Caco-2 (cell line): ENCODE measurements at regions not wholly inside any gene's neighbourhood (a gene's known extent, or its start where the extent isn't known, plus 50 kb on each side); places are given as distances from the start of the nearest gene placed in this dataset.

Experiments used
- BruUV-seq: library from RNA; stranded (reverse); fragments of 400-500 nt; replicated peaks from 2 replicates; lab custom pipeline; 2021; lab: Mats Ljungman, UMichigan
- CTCF ChIA-PET: fragments of 300-600 bp; sonication (Branson Sonifier 250); formaldehyde crosslinking; loops from one replicate; lab custom pipeline; 2022; ENCODE audit warnings: antibody characterized with exemption; lab: Charles Lee
- POLR2A ChIA-PET: fragments of 300-600 bp; sonication (Branson Sonifier 250); formaldehyde crosslinking; loops from one replicate; lab custom pipeline; 2022; ENCODE audit warnings: antibody characterized with exemption; lab: Charles Lee
- DNase-seq, 2 experiments: peaks; one replicate each; pipeline versions ENCODE4 v3.0.0 to v3.0.0-alpha.2; 2020 to 2022
- H3K27me3 ChIP-seq: replicated peaks from 2 replicates; pipeline ENCODE4 v1.6.0; 2011; ENCODE audit warnings: low read length; ENCODE audit not compliant: control insufficient read depth, insufficient read depth
- H3K36me3 ChIP-seq: 2 replicates; pipeline ENCODE4 v1.5.1; 2011; ENCODE audit warnings: low read length; ENCODE audit not compliant: control insufficient read depth, insufficient read depth
- H3K4me1 ChIP-seq: fragments of 250-450 bp; sonication (Bioruptor Pico); 2 replicates; pipeline ENCODE4 v1.5.1; 2020; ENCODE audit warnings: mild to moderate bottlenecking
- H3K4me3 ChIP-seq: 2 replicates; pipeline ENCODE4 v1.5.1; 2011; ENCODE audit warnings: low read depth, mild to moderate bottlenecking, control low read depth, low read length
- H3K9me3 ChIP-seq: fragments of 250-450 bp; sonication (Bioruptor Pico); 2 replicates; pipeline ENCODE4 v1.5.1; 2020; ENCODE audit warnings: mild to moderate bottlenecking, moderate library complexity
- H3K27ac Mint-ChIP-seq: one replicate; pipeline ENCODE4 v1.8.0; 2022; ENCODE audit warnings: mixed read lengths; ENCODE audit not compliant: unreplicated experiment
- H3K27me3 Mint-ChIP-seq: one replicate; pipeline ENCODE4 v1.8.0; 2022; ENCODE audit warnings: mixed read lengths; ENCODE audit not compliant: insufficient read depth, unreplicated experiment
- H3K36me3 Mint-ChIP-seq: one replicate; pipeline ENCODE4 v1.8.0; 2022; ENCODE audit warnings: mild to moderate bottlenecking, mixed read lengths; ENCODE audit not compliant: insufficient read depth, unreplicated experiment
- H3K4me1 Mint-ChIP-seq: one replicate; pipeline ENCODE4 v1.8.0; 2022; ENCODE audit warnings: low read depth, mixed read lengths; ENCODE audit not compliant: unreplicated experiment
- H3K4me3 Mint-ChIP-seq: one replicate; pipeline ENCODE4 v1.8.0; 2022; ENCODE audit warnings: mild to moderate bottlenecking, moderate library complexity, mixed read lengths; ENCODE audit not compliant: unreplicated experiment
- H3K9me3 Mint-ChIP-seq: one replicate; pipeline ENCODE4 v1.8.0; 2022; ENCODE audit warnings: mixed read lengths; ENCODE audit not compliant: unreplicated experiment
- CTCF ChIP-seq, 2 experiments: fragments of 200-600 bp in 1 of 2; IDR thresholded peaks; 1 replicate in 1 of 2; 2 replicates in 1 of 2; pipeline versions ENCODE4 v1.5.1 to v1.8.0; 2011 to 2022; ENCODE audit warnings: antibody characterized with exemption in 1 of 2, control low read depth in 1 of 2, inconsistent platforms in 1 of 2, low read depth in 1 of 2, low read length in 1 of 2, mild to moderate bottlenecking in 1 of 2, moderate library complexity in 1 of 2; ENCODE audit not compliant: insufficient read depth in 1 of 2, severe bottlenecking in 1 of 2, unreplicated experiment in 1 of 2
- intact Hi-C: fragments of 100-400 bp; cut with micrococcal nuclease; formaldehyde crosslinking; loops from one replicate; pipeline ENCODE4 v1.10.0; 2022; ENCODE audit not compliant: unreplicated experiment

DNA sequence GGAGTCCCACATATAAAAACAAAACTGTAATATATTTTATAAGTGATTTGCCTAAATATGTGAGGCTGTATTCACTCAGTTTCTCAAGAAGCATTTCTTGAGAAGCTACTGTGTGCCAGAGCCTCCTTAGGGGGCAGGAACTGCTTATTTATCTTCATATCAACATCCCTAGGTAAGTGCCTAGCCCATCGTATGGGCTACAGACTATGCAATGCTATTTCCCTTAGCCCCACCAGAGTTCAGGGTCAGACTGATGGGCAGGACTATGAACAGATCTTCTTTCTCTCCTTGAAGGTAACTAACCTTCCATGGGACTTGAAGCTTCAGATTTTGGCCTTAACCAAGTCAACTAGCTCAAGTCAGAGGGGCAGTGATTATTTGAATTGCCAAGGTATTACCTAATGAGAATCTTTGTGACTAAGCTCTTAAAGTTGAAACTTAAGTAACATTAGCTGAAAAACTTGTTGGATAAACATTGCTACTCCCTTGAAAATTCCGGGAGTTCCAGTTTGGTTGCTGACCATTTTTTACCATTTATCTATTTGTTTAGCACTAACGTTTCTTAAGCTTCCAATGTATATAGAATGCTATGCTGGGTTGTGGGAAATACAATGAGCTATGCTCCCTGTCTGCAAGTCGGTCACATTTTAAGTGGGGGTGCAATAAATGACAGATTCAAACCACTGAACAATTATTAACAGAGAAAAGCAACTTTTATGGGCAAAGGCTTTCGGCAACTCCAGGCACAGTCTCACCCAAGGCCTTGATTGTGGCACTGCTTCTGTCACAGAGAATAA lies 85.2 kb downstream of the GPR88 start:
- intact Hi-C loops = no loop called here
- Histone ChIP-seq H3K9me3 (no peaks in the 10 kb centered on the region), H3K4me1 (no peaks in the 10 kb centered on the region), H3K36me3 (no peaks in the 10 kb centered on the region), H3K27me3 (no peaks in the 10 kb centered on the region), H3K4me3 (no peak overlapping the region)
- TF ChIP-seq CTCF (IDR thresholded peaks at IDR 0.05; ENCODE audit: insufficient read depth in 1 of 2, low read depth in 1 of 2, low read length in 1 of 2, severe bottlenecking in 1 of 2, unreplicated experiment in 1 of 2) = no peak
- CTCF ChIA-PET = no interaction called here
- DNase-seq = no peak
- POLR2A ChIA-PET = no interaction called here
- BruUV-seq = no TSS peak
- no peaks in the 10 kb centered on the region for H3K4me1 Mint-ChIP-seq
- H3K9me3 Mint-ChIP-seq = no peaks in the 10 kb centered on the region
- H3K27ac Mint-ChIP-seq = no peak overlapping the region
- peaks cover 10% of the 10 kb centered on the region for H3K27me3 Mint-ChIP-seq
- no peak overlapping the region for H3K4me3 Mint-ChIP-seq
- H3K36me3 Mint-ChIP-seq = no peaks in the 10 kb centered on the region

DNA sequence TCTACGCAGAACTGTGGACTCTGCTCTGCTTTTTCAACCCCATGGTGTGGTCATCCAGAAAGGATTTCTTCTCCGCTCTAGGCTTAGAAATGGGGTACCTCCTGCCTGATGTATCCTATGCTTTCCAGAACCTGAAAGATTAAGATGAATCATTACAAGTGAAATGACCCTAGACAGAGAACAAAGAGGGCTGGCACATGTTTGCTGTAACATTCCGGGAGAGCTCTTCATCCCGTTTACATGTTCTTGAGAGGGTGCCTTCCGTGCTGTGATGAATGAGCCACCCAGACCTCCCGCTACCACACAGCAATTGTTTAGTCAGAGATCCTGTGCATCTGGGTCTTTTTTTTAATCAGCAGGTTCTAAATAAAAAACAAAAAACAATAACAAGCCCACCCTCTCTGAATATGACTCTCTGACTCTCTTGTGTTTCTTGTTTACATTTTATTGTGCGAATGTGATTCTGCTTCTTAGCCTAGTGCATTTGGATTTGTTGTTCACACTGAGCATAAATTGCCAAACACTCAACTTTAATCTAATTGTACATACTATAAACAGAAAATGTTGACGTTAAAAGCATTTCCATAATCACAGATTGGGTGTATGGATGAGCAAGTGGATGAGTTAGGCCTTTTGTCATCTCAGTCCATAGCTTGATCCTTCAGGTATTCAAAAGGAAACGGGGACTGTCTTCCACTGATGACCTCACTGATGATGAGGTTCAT lies 87.1 kb downstream of the GPR88 start:
- ChIA-PET POLR2A (no interaction called here), CTCF (no interaction called here)
- Mint-ChIP-seq H3K4me1 (no peaks in the 10 kb centered on the region), H3K27me3 (no peaks in the 10 kb centered on the region), H3K27ac (no peak overlapping the region), H3K36me3 (no peaks in the 10 kb centered on the region), H3K9me3 (no peaks in the 10 kb centered on the region), H3K4me3 (no peak overlapping the region)
- no peak for TF ChIP-seq CTCF (IDR thresholded peaks at IDR 0.05; ENCODE audit: insufficient read depth in 1 of 2, low read depth in 1 of 2, low read length in 1 of 2, severe bottlenecking in 1 of 2, unreplicated experiment in 1 of 2)
- no peak for DNase-seq
- no peaks in the 10 kb centered on the region for H3K36me3 ChIP-seq
- no peak overlapping the region for H3K4me3 ChIP-seq
- H3K27me3 ChIP-seq = no peaks in the 10 kb centered on the region
- no peaks in the 10 kb centered on the region for H3K4me1 ChIP-seq
- no peaks in the 10 kb centered on the region for H3K9me3 ChIP-seq
- intact Hi-C loops = no loop called here
- BruUV-seq = no TSS peak

DNA sequence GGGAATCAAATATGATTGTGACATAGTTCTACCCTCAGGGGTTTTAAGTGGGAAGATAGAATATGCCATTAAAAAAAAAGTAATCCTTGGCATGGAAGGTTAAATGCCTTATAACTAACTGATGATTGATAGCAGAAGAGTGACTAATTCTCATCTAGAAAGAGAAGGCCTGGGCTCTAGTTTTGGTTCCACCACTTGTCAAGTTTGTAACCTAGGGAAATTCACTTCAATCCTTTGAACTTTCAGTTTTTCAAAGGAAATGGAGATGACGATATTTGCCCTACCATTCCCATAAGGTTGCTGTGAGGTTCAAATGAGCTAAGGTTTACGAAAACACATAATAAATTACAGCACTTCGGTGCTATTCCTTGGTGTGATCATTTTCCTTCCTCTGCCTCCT lies 88.5 kb downstream of the GPR88 start:
- TF ChIP-seq CTCF (IDR thresholded peaks at IDR 0.05; ENCODE audit: insufficient read depth in 1 of 2, low read depth in 1 of 2, low read length in 1 of 2, severe bottlenecking in 1 of 2, unreplicated experiment in 1 of 2) = no peak
- CTCF ChIA-PET = no interaction called here
- Histone ChIP-seq H3K36me3 (no peaks in the 10 kb centered on the region), H3K9me3 (no peaks in the 10 kb centered on the region), H3K27me3 (no peaks in the 10 kb centered on the region), H3K4me3 (no peak overlapping the region), H3K4me1 (no peaks in the 10 kb centered on the region)
- Mint-ChIP-seq H3K4me3 (no peak overlapping the region), H3K9me3 (peaks cover 13% of the 10 kb centered on the region), H3K27ac (no peak overlapping the region), H3K36me3 (no peaks in the 10 kb centered on the region), H3K27me3 (peaks cover 9% of the 10 kb centered on the region), H3K4me1 (no peaks in the 10 kb centered on the region)
- DNase-seq = no peak
- POLR2A ChIA-PET = no interaction called here
- intact Hi-C loops = no loop called here
- BruUV-seq = no TSS peak
